Endothelial cell (in vitro differentiated cells): ENCODE measurements at regions not wholly inside any gene's neighbourhood (a gene's known extent, or its start where the extent isn't known, plus 50 kb on each side); places are given as distances from the start of the nearest gene placed in this dataset.

Experiments used
- DNase-seq: peaks from one replicate; pipeline ENCODE4 v3.0.0; 2021; ENCODE audit warnings: low spot score
- H3K27ac Mint-ChIP-seq: one replicate; pipeline ENCODE4 v1.8.0; 2021; ENCODE audit warnings: mixed read lengths, inconsistent platforms; ENCODE audit not compliant: unreplicated experiment
- H3K27me3 Mint-ChIP-seq: one replicate; pipeline ENCODE4 v1.8.0; 2021; ENCODE audit warnings: mild to moderate bottlenecking, moderate library complexity, mixed read lengths, inconsistent platforms; ENCODE audit not compliant: unreplicated experiment
- H3K36me3 Mint-ChIP-seq: one replicate; pipeline ENCODE4 v1.8.0; 2021; ENCODE audit warnings: mild to moderate bottlenecking, low read depth, mixed read lengths, inconsistent platforms; ENCODE audit not compliant: unreplicated experiment
- H3K4me1 Mint-ChIP-seq: one replicate; pipeline ENCODE4 v1.8.0; 2021; ENCODE audit warnings: mild to moderate bottlenecking, mixed read lengths, inconsistent platforms; ENCODE audit not compliant: unreplicated experiment
- H3K4me3 Mint-ChIP-seq: one replicate; pipeline ENCODE4 v1.8.0; 2021; ENCODE audit warnings: mild to moderate bottlenecking, mixed read lengths, inconsistent platforms; ENCODE audit not compliant: unreplicated experiment
- H3K9me3 Mint-ChIP-seq: one replicate; pipeline ENCODE4 v1.8.0; 2021; ENCODE audit warnings: mixed read lengths, inconsistent platforms; ENCODE audit not compliant: unreplicated experiment
- CTCF ChIP-seq: fragments of 200-600 bp; sonication (generic); IDR thresholded peaks from one replicate; pipeline ENCODE4 v1.5.0; 2021; ENCODE audit warnings: antibody characterized with exemption; ENCODE audit not compliant: unreplicated experiment

DNA sequence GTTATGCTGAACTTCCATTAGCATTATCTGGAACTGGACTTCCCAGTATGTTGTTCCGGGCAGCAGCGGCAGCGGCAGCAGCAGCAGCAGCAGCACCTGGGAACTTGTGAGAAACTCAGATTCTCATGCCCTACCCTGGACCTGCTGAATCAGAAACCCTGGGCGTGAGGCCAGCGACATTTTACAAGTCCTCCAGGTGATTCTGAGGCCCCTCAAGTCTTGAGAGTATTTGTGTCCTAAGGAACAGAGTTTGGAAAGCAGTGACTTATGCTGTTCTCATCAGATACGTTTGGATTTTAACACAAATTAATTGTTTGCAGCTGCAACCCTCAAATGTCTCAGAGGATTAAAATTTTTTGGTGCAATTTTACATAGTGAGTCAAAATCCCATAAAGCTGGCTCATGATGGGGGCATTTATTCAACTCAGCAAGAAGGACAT, 157.2 kb upstream of the KAZN start:
- no peak for DNase-seq
- Mint-ChIP-seq H3K9me3 (no peaks in the 10 kb centered on the region), H3K27me3 (no peaks in the 10 kb centered on the region), H3K4me1 (no peaks in the 10 kb centered on the region), H3K27ac (no peak overlapping the region), H3K36me3 (no peaks in the 10 kb centered on the region), H3K4me3 (no peak overlapping the region)
- TF ChIP-seq CTCF: no peak

GRCh38 chr1:14442669-14443068, 155.8 kb upstream of the KAZN start:
- no peak for DNase-seq
- H3K4me1 Mint-ChIP-seq: no peaks in the 10 kb centered on the region
- H3K9me3 Mint-ChIP-seq: no peaks in the 10 kb centered on the region
- no peak for TF ChIP-seq CTCF
- H3K4me3 Mint-ChIP-seq: no peak overlapping the region
- H3K27me3 Mint-ChIP-seq: no peaks in the 10 kb centered on the region
- no peaks in the 10 kb centered on the region for H3K36me3 Mint-ChIP-seq
- no peak overlapping the region for H3K27ac Mint-ChIP-seq

DNA sequence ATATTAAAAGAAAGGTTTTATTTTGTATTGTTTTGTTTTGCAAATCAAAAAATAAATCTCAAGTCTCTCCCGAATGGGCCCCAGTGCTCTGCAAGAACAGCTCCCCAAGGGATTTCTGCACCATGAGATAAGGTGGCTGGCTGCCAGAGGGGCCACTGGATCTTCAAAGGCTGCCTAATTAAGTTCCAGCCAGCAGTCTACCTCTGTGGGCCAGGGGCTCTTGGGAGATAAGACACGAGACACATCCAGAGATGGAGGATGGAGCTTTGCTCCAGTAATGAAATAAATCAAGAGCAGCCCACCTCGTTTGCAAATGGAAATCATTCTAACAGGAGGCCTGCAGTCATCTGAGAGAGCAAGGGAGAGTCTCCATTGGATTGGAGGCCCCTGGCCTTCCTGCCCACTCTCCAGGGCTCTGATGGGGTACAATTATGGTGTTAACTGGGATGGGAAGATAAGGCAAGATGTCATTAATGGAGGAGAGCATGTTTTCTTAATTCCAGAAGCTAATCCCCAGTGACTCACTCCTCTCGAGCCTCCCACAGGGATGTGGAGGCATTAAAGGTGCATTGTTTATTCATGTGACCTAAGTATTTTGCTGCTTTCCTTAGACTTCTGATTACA, 155.2 kb upstream of the KAZN start:
- TF ChIP-seq CTCF: no peak
- H3K27me3 Mint-ChIP-seq: no peaks in the 10 kb centered on the region
- no peaks in the 10 kb centered on the region for H3K4me1 Mint-ChIP-seq
- no peak overlapping the region for H3K27ac Mint-ChIP-seq
- DNase-seq: no peak
- H3K36me3 Mint-ChIP-seq: no peaks in the 10 kb centered on the region
- H3K9me3 Mint-ChIP-seq: no peaks in the 10 kb centered on the region
- no peak overlapping the region for H3K4me3 Mint-ChIP-seq

GRCh38 chr1:14451217-14451616, 147.3 kb upstream of the KAZN start:
- no peaks in the 10 kb centered on the region for H3K9me3 Mint-ChIP-seq
- H3K4me3 Mint-ChIP-seq: no peak overlapping the region
- H3K36me3 Mint-ChIP-seq: no peaks in the 10 kb centered on the region
- H3K27me3 Mint-ChIP-seq: peaks cover 4% of the 10 kb centered on the region
- H3K27ac Mint-ChIP-seq: no peak overlapping the region
- TF ChIP-seq CTCF: no peak
- DNase-seq: no peak
- no peaks in the 10 kb centered on the region for H3K4me1 Mint-ChIP-seq

DNA sequence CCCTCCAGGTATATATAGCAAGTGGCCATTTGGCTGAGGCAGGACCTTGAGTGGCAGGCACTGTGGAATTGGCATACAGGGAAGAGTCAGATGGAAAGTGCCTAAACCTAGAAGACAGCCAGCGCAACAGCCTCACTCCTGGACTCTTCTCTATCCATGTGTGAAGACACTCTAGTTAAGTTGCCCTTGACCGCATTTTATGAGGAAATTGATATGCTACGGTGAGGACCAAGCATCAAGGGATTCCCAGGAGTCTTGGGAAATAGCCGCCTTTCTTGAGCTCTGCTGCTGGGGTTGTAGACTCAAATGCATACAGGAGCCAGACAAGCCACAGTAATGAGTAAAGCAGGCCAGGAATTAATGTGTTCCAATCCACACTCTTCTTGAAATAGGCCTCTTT, 145.9 kb upstream of the KAZN start:
- no peaks in the 10 kb centered on the region for H3K9me3 Mint-ChIP-seq
- no peak for DNase-seq
- no peak for TF ChIP-seq CTCF
- H3K27me3 Mint-ChIP-seq: peaks cover 4% of the 10 kb centered on the region
- H3K4me1 Mint-ChIP-seq: no peaks in the 10 kb centered on the region
- no peak overlapping the region for H3K27ac Mint-ChIP-seq
- no peak overlapping the region for H3K4me3 Mint-ChIP-seq
- H3K36me3 Mint-ChIP-seq: no peaks in the 10 kb centered on the region
